Sigmoid colon (tissue), 4 donors: ENCODE measurements at regions not wholly inside any gene's neighbourhood (a gene's known extent, or its start where the extent isn't known, plus 50 kb on each side); places are given as distances from the start of the nearest gene placed in this dataset.
A peak's percentile ranks its signal among the peaks of the same experiment; 100 is the strongest.

ENCODE experiments used
- CTCF ChIP-seq, 4 experiments: fragments of 450-650 bp in 3 of 4; fragments of 200-600 bp in 1 of 4; IDR thresholded peaks; one replicate each; pipeline ENCODE4 v1.5.1; 2016 to 2019; ENCODE audit warnings: antibody characterized with exemption in 4 of 4, mild to moderate bottlenecking in 3 of 4, moderate library complexity in 2 of 4
- EP300 ChIP-seq, 4 donors: sonication (generic); formaldehyde crosslinking; IDR thresholded peaks; one replicate each; pipeline ENCODE4 v1.6.1; 2017; ENCODE audit warnings: antibody characterized with exemption in 4 of 4
- POLR2AphosphoS5 ChIP-seq, 4 donors: sonication (generic); formaldehyde crosslinking; IDR thresholded peaks; one replicate each; pipeline ENCODE4 v1.6.1; 2017; ENCODE audit warnings: antibody characterized with exemption in 4 of 4

DNA sequence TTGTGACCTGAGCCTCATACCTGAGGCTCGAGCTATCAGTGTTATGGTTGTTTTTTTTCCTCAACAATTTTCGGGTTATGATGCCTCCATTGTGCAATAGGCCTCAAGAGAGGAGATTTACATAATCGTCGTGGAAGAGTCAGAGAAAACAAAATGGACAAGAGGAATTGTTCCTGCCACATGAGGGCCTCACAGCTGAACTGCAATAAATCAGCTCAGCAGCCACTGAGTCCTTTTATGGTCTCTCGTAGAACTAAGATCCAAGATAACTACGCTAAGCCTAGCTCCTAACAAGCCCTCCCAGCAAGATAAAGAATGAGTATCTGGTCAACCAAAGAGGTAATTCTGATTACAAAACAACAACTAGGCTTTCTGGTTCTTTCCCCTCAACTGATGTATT, 336.8 kb downstream of the WDR11 start:
- TF ChIP-seq CTCF (IDR thresholded peaks at IDR 0.05) (no peak), POLR2AphosphoS5 (IDR thresholded peaks at IDR 0.05) (peak in 2 of 4 donors; percentile 7 to 13), EP300 (IDR thresholded peaks at IDR 0.05) (no peak)
